Ectodermal cell (in vitro differentiated cells): ENCODE measurements at regions not wholly inside any gene's neighbourhood (a gene's known extent, or its start where the extent isn't known, plus 50 kb on each side); places are given as distances from the start of the nearest gene placed in this dataset.

Experiments
- H3K27ac ChIP-seq: 2 replicates; pipeline ENCODE4 v1.7.0; 2013; ENCODE audit warnings: mild to moderate bottlenecking, low read depth, low read length; ENCODE audit not compliant: insufficient read depth, poor library complexity, severe bottlenecking
- H3K27me3 ChIP-seq: 2 replicates; pipeline ENCODE4 v1.7.0; 2013; ENCODE audit warnings: mild to moderate bottlenecking, low read length; ENCODE audit not compliant: insufficient read depth, control insufficient read depth, poor library complexity, severe bottlenecking
- H3K36me3 ChIP-seq: one replicate; pipeline ENCODE4 v1.7.0; 2013; ENCODE audit warnings: low read length; ENCODE audit not compliant: control insufficient read depth, insufficient read depth
- H3K4me1 ChIP-seq: one replicate; pipeline ENCODE4 v1.7.0; 2013; ENCODE audit warnings: low read length; ENCODE audit not compliant: control insufficient read depth, insufficient read depth
- H3K4me3 ChIP-seq: 2 replicates; pipeline ENCODE4 v1.7.0; 2013; ENCODE audit warnings: low read depth, low read length, control low read depth; ENCODE audit not compliant: insufficient read depth
- H3K9me3 ChIP-seq: 2 replicates; pipeline ENCODE4 v1.7.0; 2013; ENCODE audit warnings: mild to moderate bottlenecking, low read length, moderate library complexity; ENCODE audit not compliant: control insufficient read depth
- WGBS, 2 experiments: methylation state at CpG; one replicate each; pipeline ENCODE4 v1.1.7; 2013; ENCODE audit warnings: missing lambda C conversion rate in 2 of 2; 5-methylcytosine and 5-hydroxymethylcytosine counted together

GRCh38 chr4:74531963-74532794, 87.2 kb downstream of the AREG start:
- Histone ChIP-seq H3K4me1 (no peaks in the 10 kb centered on the region), H3K27ac (no peak overlapping the region), H3K36me3 (no peaks in the 10 kb centered on the region), H3K4me3 (no peak overlapping the region), H3K27me3 (no peaks in the 10 kb centered on the region), H3K9me3 (no peaks in the 10 kb centered on the region)
- 50 to 58% methylated on average over 5 to 6 of the region's 6 CpGs for WGBS, 2 experiments

- 90 to 98% methylated on average over 3 of the region's 3 CpGs for WGBS, 2 experiments
- Histone ChIP-seq H3K27ac (no peak overlapping the region), H3K27me3 (no peaks in the 10 kb centered on the region), H3K36me3 (no peaks in the 10 kb centered on the region), H3K9me3 (no peaks in the 10 kb centered on the region), H3K4me1 (no peaks in the 10 kb centered on the region), H3K4me3 (no peak overlapping the region)
Measured at GRCh38 chr4:74534121-74534520, 89.2 kb downstream of the AREG start.

GRCh38 chr4:74534936-74535335, 90.0 kb downstream of the AREG start:
- Histone ChIP-seq H3K4me1 (no peaks in the 10 kb centered on the region), H3K36me3 (no peaks in the 10 kb centered on the region), H3K9me3 (no peaks in the 10 kb centered on the region), H3K27ac (no peak overlapping the region), H3K27me3 (no peaks in the 10 kb centered on the region), H3K4me3 (no peak overlapping the region)

- no peak overlapping the region for H3K27ac ChIP-seq
- 71 to 93% methylated on average over 1 of the region's 1 CpG for WGBS, 2 experiments
- H3K9me3 ChIP-seq, result no peaks in the 10 kb centered on the region
- no peaks in the 10 kb centered on the region for H3K36me3 ChIP-seq
- no peaks in the 10 kb centered on the region for H3K27me3 ChIP-seq
- no peaks in the 10 kb centered on the region for H3K4me1 ChIP-seq
- H3K4me3 ChIP-seq, result no peak overlapping the region
Measured at GRCh38 chr4:74535512-74535911, 90.6 kb downstream of the AREG start.

GRCh38 chr4:74536557-74536956, 91.6 kb downstream of the AREG start:
- H3K27ac ChIP-seq, result no peak overlapping the region
- WGBS, 2 experiments, result 67 to 85% methylated on average over 1 of the region's 1 CpG

GRCh38 chr4:74537459-74537858, 92.5 kb downstream of the AREG start:
- Histone ChIP-seq H3K4me1 (no peaks in the 10 kb centered on the region), H3K4me3 (no peak overlapping the region), H3K27ac (no peak overlapping the region), H3K36me3 (no peaks in the 10 kb centered on the region), H3K9me3 (no peaks in the 10 kb centered on the region), H3K27me3 (no peaks in the 10 kb centered on the region)
- 93 to 98% methylated on average over 3 of the region's 3 CpGs for WGBS, 2 experiments

More at GRCh38 chr4:74536557-74536956, 91.6 kb downstream of the AREG start:
- no peaks in the 10 kb centered on the region for H3K9me3 ChIP-seq
- H3K36me3 ChIP-seq, result no peaks in the 10 kb centered on the region
- H3K4me1 ChIP-seq, result no peaks in the 10 kb centered on the region
- no peak overlapping the region for H3K4me3 ChIP-seq
- H3K27me3 ChIP-seq, result no peaks in the 10 kb centered on the region

GRCh38 chr4:74539044-74539790, 94.3 kb downstream of the AREG start:
- Histone ChIP-seq H3K27me3 (no peaks in the 10 kb centered on the region), H3K27ac (no peak overlapping the region), H3K4me3 (no peak overlapping the region), H3K4me1 (no peaks in the 10 kb centered on the region), H3K36me3 (no peaks in the 10 kb centered on the region), H3K9me3 (no peaks in the 10 kb centered on the region)
- WGBS, 2 experiments, result 98% methylated on average over 2 to 3 of the region's 3 CpGs

GRCh38 chr4:74540193-74540592, 95.3 kb downstream of the AREG start:
- Histone ChIP-seq H3K27me3 (no peaks in the 10 kb centered on the region), H3K36me3 (no peaks in the 10 kb centered on the region), H3K27ac (no peak overlapping the region), H3K9me3 (no peaks in the 10 kb centered on the region), H3K4me1 (no peaks in the 10 kb centered on the region), H3K4me3 (no peak overlapping the region)
- WGBS, 2 experiments, result 84 to 100% methylated on average over 1 of the region's 1 CpG

GRCh38 chr4:74541667-74542066, 96.7 kb downstream of the AREG start:
- H3K4me1 ChIP-seq, result peaks cover 6% of the 10 kb centered on the region
- H3K27ac ChIP-seq, result no peak overlapping the region
- no peaks in the 10 kb centered on the region for H3K36me3 ChIP-seq
- no peak overlapping the region for H3K4me3 ChIP-seq
- no peaks in the 10 kb centered on the region for H3K27me3 ChIP-seq
- no peaks in the 10 kb centered on the region for H3K9me3 ChIP-seq
- WGBS, 2 experiments, result 73 to 82% methylated on average over 7 of the region's 9 CpGs

GRCh38 chr4:74543231-74543781, 98.4 kb downstream of the AREG start:
- Histone ChIP-seq H3K27ac (no peak overlapping the region), H3K4me1 (peaks cover 8% of the 10 kb centered on the region), H3K36me3 (no peaks in the 10 kb centered on the region), H3K27me3 (no peaks in the 10 kb centered on the region), H3K4me3 (no peak overlapping the region), H3K9me3 (no peaks in the 10 kb centered on the region)
- 86% methylated on average over 3 of the region's 3 CpGs; no CpG with 5 or more reads in 1 of the 2 experiments for WGBS, 2 experiments
